Gastrocnemius medialis (tissue), 4 donors: ENCODE measurements at regions not wholly inside any gene's neighbourhood (a gene's known extent, or its start where the extent isn't known, plus 50 kb on each side); places are given as distances from the start of the nearest gene placed in this dataset.

Experiments
- CTCF ChIP-seq, 5 experiments: fragments of 450-650 bp in 3 of 5; fragments of 200-600 bp in 2 of 5; sonication (generic) in 2 of 5; IDR thresholded peaks in 4 of 5; conservative IDR thresholded peaks in 1 of 5; 1 replicate in 4 of 5; 2 replicates in 1 of 5; pipeline ENCODE4 v1.5.1; 2016 to 2019; ENCODE audit warnings: antibody characterized with exemption in 5 of 5, mild to moderate bottlenecking in 3 of 5, moderate library complexity in 3 of 5
- POLR2A ChIP-seq, 2 donors: fragments of 450-650 bp; IDR thresholded peaks; one replicate each; pipeline ENCODE4 v1.6.1; 2017; ENCODE audit warnings: antibody characterized with exemption in 2 of 2, mild to moderate bottlenecking in 2 of 2, moderate library complexity in 2 of 2

GRCh38 chr14:83280719-83281118, 1747.1 kb upstream of the SEL1L start:
- TF ChIP-seq CTCF (IDR thresholded peaks at IDR 0.05 in 4 of 5, conservative IDR thresholded peaks at IDR 0.05 in 1 of 5): no peak
- TF ChIP-seq POLR2A (IDR thresholded peaks at IDR 0.05): no peak
